ENCODE measurements at regions not wholly inside any gene's neighbourhood (a gene's known extent, or its start where the extent isn't known, plus 50 kb on each side); places are given as distances from the start of the nearest gene placed in this dataset.
A peak's percentile ranks its signal among the peaks of the same experiment; 100 is the strongest.

GRCh38 chr13:68145852-68146251, 915.7 kb upstream of the PCDH9 start:
- no peak for TF ChIP-seq EP300 (IDR thresholded peaks at IDR 0.05; ENCODE audit: borderline replicate concordance in 1 of 2, low read depth in 1 of 2, low read length in 1 of 2)
- no peak for TF ChIP-seq JUND (IDR thresholded peaks at IDR 0.05)
- Histone ChIP-seq H3K27ac (ENCODE audit: low read depth in 2 of 2, low read length in 1 of 2) (no peak overlapping the region), H3K36me3 (replicated peaks in 1 of 2; ENCODE audit: control insufficient read depth in 1 of 2, insufficient read depth in 2 of 2, low read length in 1 of 2) (no peaks in the 10 kb centered on the region), H3K4me2 (no peak overlapping the region), H3K9me3 (no peaks in the 10 kb centered on the region), H3K4me1 (ENCODE audit: control insufficient read depth in 1 of 2, insufficient read depth in 2 of 2, low read depth in 1 of 2, low read length in 1 of 2) (no peaks in the 10 kb centered on the region), H3K9me2 (0 out of 2 replicates have a peak, but pooled peaks cover 4% of the 10 kb centered on the region), H3K27me3 (ENCODE audit: insufficient read depth) (no peaks in the 10 kb centered on the region), H2AFZ (ENCODE audit: low read depth) (no peak overlapping the region), H3K9ac (no peak overlapping the region), H3K79me2 (ENCODE audit: insufficient read depth) (no peaks in the 10 kb centered on the region), H3F3A (replicated peaks; ENCODE audit: insufficient read depth) (no peaks in the 10 kb centered on the region), H4K20me1 (ENCODE audit: insufficient read depth) (no peaks in the 10 kb centered on the region), H3K4me3 (ENCODE audit: low read depth in 2 of 2, low read length in 1 of 2) (no peak overlapping the region)
- WGBS (ENCODE audit: low lambda C conversion rate) = 55% methylated on average over 2 of the region's 2 CpGs
- ChIA-PET CTCF (interaction anchor here (1.5 kb wide), 1 partner anchor 10 kb away, joined by 3 read pairs; no protein-coding TSS in a partner anchor), POLR2A (no interaction called here)
- DNase-seq = no peak

GRCh38 chr13:68128297-68128915, 898.3 kb upstream of the PCDH9 start:
- Histone ChIP-seq H3K9me2 (no peaks in the 10 kb centered on the region), H3K27me3 (ENCODE audit: insufficient read depth) (no peaks in the 10 kb centered on the region), H3K9me3 (no peaks in the 10 kb centered on the region), H4K20me1 (ENCODE audit: insufficient read depth) (no peaks in the 10 kb centered on the region), H3K27ac (ENCODE audit: low read depth in 2 of 2, low read length in 1 of 2) (no peak overlapping the region), H3F3A (replicated peaks; ENCODE audit: insufficient read depth) (no peaks in the 10 kb centered on the region), H3K4me3 (ENCODE audit: low read depth in 2 of 2, low read length in 1 of 2) (no peak overlapping the region), H3K79me2 (ENCODE audit: insufficient read depth) (no peaks in the 10 kb centered on the region), H2AFZ (ENCODE audit: low read depth) (no peak overlapping the region), H3K4me1 (ENCODE audit: control insufficient read depth in 1 of 2, insufficient read depth in 2 of 2, low read depth in 1 of 2, low read length in 1 of 2) (no peaks in the 10 kb centered on the region), H3K4me2 (no peak overlapping the region), H3K9ac (no peak overlapping the region), H3K36me3 (replicated peaks in 1 of 2; ENCODE audit: control insufficient read depth in 1 of 2, insufficient read depth in 2 of 2, low read length in 1 of 2) (no peaks in the 10 kb centered on the region)
- no peak for DNase-seq
- ChIA-PET CTCF (no interaction called here), POLR2A (no interaction called here)
- 76% methylated on average over 6 of the region's 7 CpGs for WGBS (ENCODE audit: low lambda C conversion rate)
- TF ChIP-seq MAX (IDR thresholded peaks at IDR 0.05; ENCODE audit: low read depth) = no peak
- no peak for TF ChIP-seq IRF3 (IDR thresholded peaks at IDR 0.05; ENCODE audit: low read depth, low read length)
- no peak for TF ChIP-seq FOXJ3 (CRISPR knock-in tag; IDR thresholded peaks at IDR 0.05)
- no peak for TF ChIP-seq JUND (IDR thresholded peaks at IDR 0.05)

DNA sequence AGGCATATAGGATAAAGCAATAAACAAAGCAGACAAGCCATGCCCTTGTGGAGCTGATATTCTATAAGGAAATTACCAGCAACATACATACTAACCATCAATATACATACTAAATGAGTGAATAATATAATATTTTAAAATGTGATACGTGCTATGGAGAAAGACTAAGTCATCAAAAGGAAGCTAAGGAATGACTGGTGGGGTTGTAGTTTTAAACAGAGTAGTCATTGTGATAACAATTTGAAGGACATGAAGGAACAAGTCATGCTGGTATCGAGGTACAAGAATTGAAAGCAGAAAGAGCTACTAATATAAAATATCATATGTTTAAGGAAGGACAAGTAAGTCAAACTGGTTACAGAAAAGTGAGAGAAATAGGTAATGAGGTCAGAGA, 894.9 kb upstream of the PCDH9 start:
- no peaks in the 10 kb centered on the region for H3K36me3 ChIP-seq (replicated peaks in 1 of 2; ENCODE audit: control insufficient read depth in 1 of 2, insufficient read depth in 2 of 2, low read length in 1 of 2)
- H3F3A ChIP-seq (replicated peaks; ENCODE audit: insufficient read depth) = no peaks in the 10 kb centered on the region
- no peaks in the 10 kb centered on the region for H3K9me2 ChIP-seq
- H3K9me3 ChIP-seq = no peaks in the 10 kb centered on the region
- POLR2A ChIA-PET = interaction anchor here (0.5 kb wide), 1 partner anchor 9 kb away, joined by 3 read pairs; no protein-coding TSS in a partner anchor
- CTCF ChIA-PET = no interaction called here
- WGBS (ENCODE audit: low lambda C conversion rate) = 40% methylated on average over 2 of the region's 2 CpGs
- H4K20me1 ChIP-seq (ENCODE audit: insufficient read depth) = no peaks in the 10 kb centered on the region
- H3K9ac ChIP-seq = no peak overlapping the region
- H3K4me2 ChIP-seq = no peak overlapping the region
- H3K27me3 ChIP-seq (ENCODE audit: insufficient read depth) = no peaks in the 10 kb centered on the region
- no peaks in the 10 kb centered on the region for H3K79me2 ChIP-seq (ENCODE audit: insufficient read depth)
- no peak overlapping the region for H3K27ac ChIP-seq (ENCODE audit: low read depth in 2 of 2, low read length in 1 of 2)
- peak overlapping the region; percentile 62; the same call in 1 of the 2 replicates for H2AFZ ChIP-seq (ENCODE audit: low read depth)
- H3K4me1 ChIP-seq (ENCODE audit: control insufficient read depth in 1 of 2, insufficient read depth in 2 of 2, low read depth in 1 of 2, low read length in 1 of 2) = no peaks in the 10 kb centered on the region
- H3K4me3 ChIP-seq (ENCODE audit: low read depth in 2 of 2, low read length in 1 of 2) = no peak overlapping the region
- DNase-seq = no peak
- no peak for TF ChIP-seq ELF1 (IDR thresholded peaks at IDR 0.05)
- TF ChIP-seq SIN3A (IDR thresholded peaks at IDR 0.05; ENCODE audit: borderline replicate concordance, low read depth, low read length) = no peak
- TF ChIP-seq FOXM1 (IDR thresholded peaks at IDR 0.05; ENCODE audit: low read depth) = no peak
- no peak for TF ChIP-seq FOXJ3 (CRISPR knock-in tag; IDR thresholded peaks at IDR 0.05)
- TF ChIP-seq ZBTB33 (IDR thresholded peaks at IDR 0.05; ENCODE audit: borderline replicate concordance, low read depth) = no peak
- no peak for TF ChIP-seq REST (IDR thresholded peaks at IDR 0.05; ENCODE audit: low read depth, low read length)
- TF ChIP-seq YY1 (IDR thresholded peaks at IDR 0.05; ENCODE audit: low read depth) = no peak
- TF ChIP-seq MXI1 (IDR thresholded peaks at IDR 0.05; ENCODE audit: low read depth, low read length) = no peak

Data from SK-N-SH (cell line).